Liver (tissue), 8 donors: ENCODE measurements at regions not wholly inside any gene's neighbourhood (a gene's known extent, or its start where the extent isn't known, plus 50 kb on each side); places are given as distances from the start of the nearest gene placed in this dataset.

Experiments
- DNase-seq: peaks from one replicate; pipeline ENCODE4 v3.0.0-alpha.2; 2017; ENCODE audit warnings: low spot score
- H3K27ac ChIP-seq, 2 donors: one replicate each; pipeline ENCODE4 v1.7.0; 2013; ENCODE audit warnings: inconsistent platforms in 2 of 2, low read length in 2 of 2, control low read depth in 1 of 2, low read depth in 1 of 2, mild to moderate bottlenecking in 1 of 2
- H3K27me3 ChIP-seq, 4 donors: one replicate each; pipeline versions ENCODE4 v1.6.1 to v1.7.0; 2013; ENCODE audit warnings: low read length in 3 of 4, inconsistent platforms in 1 of 4, mild to moderate bottlenecking in 1 of 4, moderate library complexity in 1 of 4; ENCODE audit not compliant: control insufficient read depth in 4 of 4, insufficient read depth in 4 of 4
- H3K36me3 ChIP-seq, 4 donors: one replicate each; pipeline versions ENCODE4 v1.6.1 to v1.7.0; 2013; ENCODE audit warnings: low read length in 3 of 4, mild to moderate bottlenecking in 3 of 4, low read depth in 1 of 4, moderate library complexity in 1 of 4; ENCODE audit not compliant: control insufficient read depth in 4 of 4, insufficient read depth in 3 of 4
- H3K4me1 ChIP-seq, 4 donors: one replicate each; pipeline versions ENCODE4 v1.6.1 to v1.7.0; 2013; ENCODE audit warnings: low read length in 3 of 4, mild to moderate bottlenecking in 3 of 4, moderate library complexity in 1 of 4; ENCODE audit not compliant: control insufficient read depth in 4 of 4, insufficient read depth in 4 of 4
- H3K4me3 ChIP-seq, 3 donors: one replicate each; pipeline versions ENCODE4 v1.6.1 to v1.7.0; 2013; ENCODE audit warnings: low read length in 3 of 3, control low read depth in 1 of 3, low read depth in 1 of 3, mild to moderate bottlenecking in 1 of 3
- H3K9ac ChIP-seq, 2 donors: one replicate each; pipeline ENCODE4 v1.7.0; 2013; ENCODE audit warnings: low read length in 2 of 2, mild to moderate bottlenecking in 2 of 2, moderate library complexity in 2 of 2, control low read depth in 1 of 2, low read depth in 1 of 2
- H3K9me3 ChIP-seq, 4 donors: one replicate each; pipeline versions ENCODE4 v1.6.1 to v1.7.0; 2013; ENCODE audit warnings: low read length in 3 of 4; ENCODE audit not compliant: control insufficient read depth in 4 of 4
- EGR1 ChIP-seq, 2 donors: IDR thresholded peaks; 2 replicates each; pipeline ENCODE4 v1.6.1; 2016 to 2018; ENCODE audit warnings: antibody characterized with exemption in 2 of 2, low read depth in 2 of 2
- FOXA1 ChIP-seq: IDR thresholded peaks from 2 replicates; pipeline ENCODE4 v1.6.1; 2016; ENCODE audit warnings: antibody characterized with exemption
- FOXA2 ChIP-seq: IDR thresholded peaks from 2 replicates; pipeline ENCODE4 v1.6.1; 2016; ENCODE audit warnings: antibody characterized with exemption
- GABPA ChIP-seq, 2 donors: IDR thresholded peaks in 1 of 2; conservative IDR thresholded peaks in 1 of 2; 2 replicates each; pipeline ENCODE4 v1.6.1; 2016; ENCODE audit warnings: antibody characterized with exemption in 2 of 2, mild to moderate bottlenecking in 1 of 2, moderate library complexity in 1 of 2
- HNF4A ChIP-seq, 2 donors: conservative IDR thresholded peaks; 2 replicates each; pipeline ENCODE4 v1.6.1; 2016; ENCODE audit warnings: antibody characterized with exemption in 2 of 2, mild to moderate bottlenecking in 2 of 2
- HNF4G ChIP-seq: IDR thresholded peaks from 2 replicates; pipeline ENCODE4 v1.6.1; 2016; ENCODE audit warnings: antibody characterized with exemption
- JUND ChIP-seq, 2 donors: IDR thresholded peaks; 2 replicates each; pipeline ENCODE4 v1.6.1; 2016; ENCODE audit warnings: antibody characterized with exemption in 2 of 2
- NR2F2 ChIP-seq: IDR thresholded peaks from 2 replicates; pipeline ENCODE4 v1.6.1; 2016; ENCODE audit warnings: antibody characterized with exemption
- RAD21 ChIP-seq, 2 donors: IDR thresholded peaks; 2 replicates each; pipeline ENCODE4 v1.6.1; 2016; ENCODE audit warnings: antibody characterized with exemption in 2 of 2, mild to moderate bottlenecking in 2 of 2
- RXRA ChIP-seq, 2 donors: IDR thresholded peaks; 2 replicates each; pipeline ENCODE4 v1.6.1; 2017 to 2018; ENCODE audit warnings: antibody characterized with exemption in 2 of 2, mild to moderate bottlenecking in 1 of 2
- SP1 ChIP-seq: IDR thresholded peaks from 2 replicates; pipeline ENCODE4 v1.6.1; 2018; ENCODE audit warnings: antibody characterized with exemption, mild to moderate bottlenecking
- TAF1 ChIP-seq: conservative IDR thresholded peaks from 2 replicates; pipeline ENCODE4 v1.6.1; 2016; ENCODE audit warnings: antibody characterized with exemption, mild to moderate bottlenecking
- YY1 ChIP-seq: IDR thresholded peaks from 2 replicates; pipeline ENCODE4 v1.6.1; 2016; ENCODE audit warnings: antibody characterized with exemption, mild to moderate bottlenecking
- WGBS: extraction: QIAGEN DNeasy Blood & Tissue Kit; methylation state at CpG from one replicate; pipeline ENCODE4 v1.1.7; 2013; 5-methylcytosine and 5-hydroxymethylcytosine counted together
- TF ChIP-seq, protein P1 (sequence below): IDR thresholded peaks from 2 replicates; pipeline ENCODE4 v1.6.1; 2016; ENCODE audit warnings: antibody characterized with exemption
- TF ChIP-seq, protein P2 (sequence below): fragments of 150-350 bp; IDR thresholded peaks from 2 replicates; pipeline ENCODE4 v1.5.1; 2017; ENCODE audit warnings: improper control_type of control experiment, low read depth, low read length; ENCODE audit not compliant: missing input control
- TF ChIP-seq, protein P3 (sequence below): IDR thresholded peaks from 2 replicates; pipeline ENCODE4 v1.6.1; 2016; ENCODE audit warnings: antibody characterized with exemption
- TF ChIP-seq, protein P4 (sequence below): IDR thresholded peaks from 2 replicates; pipeline ENCODE4 v1.6.1; 2016; ENCODE audit warnings: antibody characterized with exemption
- TF ChIP-seq, protein P5 (sequence below): IDR thresholded peaks from 2 replicates; pipeline ENCODE4 v1.6.1; 2016; ENCODE audit warnings: antibody characterized with exemption, mild to moderate bottlenecking
- donor health status: healthy.
- donor health status: healthy.
- donor health status: healthy.
- donor health status: healthy.
- donor health status: healthy.

DNA sequence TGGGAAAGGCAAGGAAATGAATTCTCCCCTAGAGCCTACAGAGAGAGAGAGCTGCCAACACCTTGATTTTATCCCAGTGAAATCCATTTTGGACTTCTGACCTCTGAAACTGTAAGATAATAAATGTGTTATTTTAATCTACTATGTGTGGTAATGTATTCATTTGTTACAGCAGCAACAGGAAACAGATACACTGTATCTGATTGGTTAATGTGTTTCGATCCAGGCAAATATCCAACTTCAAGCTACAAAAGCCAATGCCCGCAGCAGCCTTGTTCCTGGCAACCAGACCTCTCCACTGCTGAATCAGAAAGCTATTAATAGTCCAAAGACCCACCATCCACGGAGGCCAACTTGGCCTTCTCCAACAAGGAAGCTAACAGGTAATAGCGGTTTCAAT is 318.1 kb downstream of the PTTG2 start:
- WGBS, result 76% methylated on average over 4 of the region's 4 CpGs
- H3K27ac ChIP-seq, result no peak overlapping the region

DNA sequence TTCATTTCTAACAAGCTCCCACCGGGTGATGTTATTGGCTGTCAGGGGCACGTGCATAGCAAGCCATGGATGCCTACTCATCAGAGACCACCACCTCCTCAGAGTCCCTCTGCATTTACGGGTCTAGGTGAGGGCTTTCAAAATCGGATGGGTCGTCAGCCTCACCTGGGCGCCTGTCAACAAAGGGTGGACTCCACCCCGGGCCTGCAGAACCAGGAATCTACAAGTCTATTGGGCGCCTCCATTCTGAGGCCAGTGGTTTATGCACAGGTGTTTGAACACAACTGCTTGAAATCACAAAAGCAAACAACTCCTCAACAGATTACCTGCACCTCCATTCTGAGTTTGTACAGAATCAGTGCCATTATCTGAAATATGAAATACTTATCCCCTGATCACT is 318.9 kb downstream of the PTTG2 start:
- WGBS, result 93% methylated on average over 8 of the region's 8 CpGs
- TF ChIP-seq, protein P1, sequence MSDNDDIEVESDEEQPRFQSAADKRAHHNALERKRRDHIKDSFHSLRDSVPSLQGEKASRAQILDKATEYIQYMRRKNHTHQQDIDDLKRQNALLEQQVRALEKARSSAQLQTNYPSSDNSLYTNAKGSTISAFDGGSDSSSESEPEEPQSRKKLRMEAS, result no peak
- TF ChIP-seq YY1, result no peak
- no peak for TF ChIP-seq GABPA (IDR thresholded peaks at IDR 0.05 in 1 of 2, conservative IDR thresholded peaks at IDR 0.05 in 1 of 2)
- TF ChIP-seq RXRA (IDR thresholded peaks at IDR 0.05), result no peak

More for the DNA sequence above, 318.1 kb downstream of the PTTG2 start:
- Histone ChIP-seq H3K36me3 (no peaks in the 10 kb centered on the region), H3K9me3 (peaks cover 0 to 2% (median 0%) of the 10 kb centered on the region in 4 donors), H3K4me1 (peaks cover 4 to 20% (median 7%) of the 10 kb centered on the region in 4 donors), H3K9ac (no peak overlapping the region), H3K27me3 (no peaks in the 10 kb centered on the region), H3K4me3 (no peak overlapping the region)
- no peak for DNase-seq
- TF ChIP-seq EGR1 (IDR thresholded peaks at IDR 0.05; ENCODE audit: low read depth in 2 of 2) (no peak), YY1 (no peak), SP1 (no peak), FOXA2 (no peak), RAD21 (IDR thresholded peaks at IDR 0.05) (no peak), RXRA (IDR thresholded peaks at IDR 0.05) (no peak)
- TF ChIP-seq, protein P1, result no peak

DNA sequence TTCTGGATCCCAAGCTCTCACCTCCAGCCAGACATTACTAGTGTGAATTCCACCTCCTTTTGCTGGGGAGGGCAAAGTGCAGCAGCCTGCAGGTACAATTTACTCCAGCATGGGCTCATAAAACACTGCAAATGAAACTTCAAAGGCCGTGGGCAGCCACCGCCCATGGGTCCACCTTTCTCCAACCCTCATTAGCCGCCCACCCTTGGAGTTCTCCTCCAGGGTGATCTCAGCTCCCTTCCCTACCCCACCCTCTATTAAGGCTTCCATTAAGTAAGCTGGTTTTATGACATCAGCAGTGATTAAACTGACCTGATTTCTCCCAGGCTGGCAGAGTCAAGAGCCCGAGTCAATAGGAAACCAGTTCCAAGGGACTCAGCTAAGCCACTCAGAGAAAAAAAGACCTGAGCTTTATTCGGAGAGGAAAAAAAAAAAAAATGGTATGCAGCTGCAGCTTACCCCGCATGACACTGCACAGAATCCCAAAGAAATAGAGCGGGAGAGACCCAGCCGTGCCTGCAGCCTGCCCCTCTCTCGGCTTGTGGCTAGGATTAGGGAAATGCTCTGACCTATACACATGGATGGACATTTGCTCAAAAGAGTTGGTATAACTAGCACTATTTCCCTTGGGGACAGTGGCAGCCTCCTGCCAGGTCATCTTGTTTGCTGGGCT is 319.6 kb downstream of the PTTG2 start:
- H3K4me3 ChIP-seq, result no peak overlapping the region
- H3K4me1 ChIP-seq, result peaks cover 4 to 20% (median 7%) of the 10 kb centered on the region in 4 donors
- DNase-seq, result no peak
- peak overlapping the region; percentile 54 to 70 for H3K27ac ChIP-seq
- 51% methylated on average over 9 of the region's 9 CpGs for WGBS
- no peaks in the 10 kb centered on the region for H3K36me3 ChIP-seq
- no peak overlapping the region for H3K9ac ChIP-seq
- peaks cover 0 to 2% (median 0%) of the 10 kb centered on the region in 4 donors for H3K9me3 ChIP-seq
- no peaks in the 10 kb centered on the region for H3K27me3 ChIP-seq
- TF ChIP-seq RAD21 (IDR thresholded peaks at IDR 0.05) (peak; percentile 30 to 32), HNF4A (conservative IDR thresholded peaks at IDR 0.05) (peak; percentile 73 to 80), FOXA1 (no peak), JUND (IDR thresholded peaks at IDR 0.05) (peak in 1 of 2 donors; percentile 33), SP1 (peak; percentile 77), FOXA2 (peak; percentile 29), YY1 (peak; percentile 51), GABPA (IDR thresholded peaks at IDR 0.05 in 1 of 2, conservative IDR thresholded peaks at IDR 0.05 in 1 of 2) (no peak), HNF4G (peak; percentile 52), RXRA (IDR thresholded peaks at IDR 0.05) (peak in 1 of 2 donors; percentile 21), NR2F2 (no peak), EGR1 (IDR thresholded peaks at IDR 0.05; ENCODE audit: low read depth in 2 of 2) (no peak), TAF1 (no peak)
- TF ChIP-seq, protein P2, sequence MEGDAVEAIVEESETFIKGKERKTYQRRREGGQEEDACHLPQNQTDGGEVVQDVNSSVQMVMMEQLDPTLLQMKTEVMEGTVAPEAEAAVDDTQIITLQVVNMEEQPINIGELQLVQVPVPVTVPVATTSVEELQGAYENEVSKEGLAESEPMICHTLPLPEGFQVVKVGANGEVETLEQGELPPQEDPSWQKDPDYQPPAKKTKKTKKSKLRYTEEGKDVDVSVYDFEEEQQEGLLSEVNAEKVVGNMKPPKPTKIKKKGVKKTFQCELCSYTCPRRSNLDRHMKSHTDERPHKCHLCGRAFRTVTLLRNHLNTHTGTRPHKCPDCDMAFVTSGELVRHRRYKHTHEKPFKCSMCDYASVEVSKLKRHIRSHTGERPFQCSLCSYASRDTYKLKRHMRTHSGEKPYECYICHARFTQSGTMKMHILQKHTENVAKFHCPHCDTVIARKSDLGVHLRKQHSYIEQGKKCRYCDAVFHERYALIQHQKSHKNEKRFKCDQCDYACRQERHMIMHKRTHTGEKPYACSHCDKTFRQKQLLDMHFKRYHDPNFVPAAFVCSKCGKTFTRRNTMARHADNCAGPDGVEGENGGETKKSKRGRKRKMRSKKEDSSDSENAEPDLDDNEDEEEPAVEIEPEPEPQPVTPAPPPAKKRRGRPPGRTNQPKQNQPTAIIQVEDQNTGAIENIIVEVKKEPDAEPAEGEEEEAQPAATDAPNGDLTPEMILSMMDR, result no peak
- TF ChIP-seq, protein P1, result no peak
- TF ChIP-seq, protein P3, sequence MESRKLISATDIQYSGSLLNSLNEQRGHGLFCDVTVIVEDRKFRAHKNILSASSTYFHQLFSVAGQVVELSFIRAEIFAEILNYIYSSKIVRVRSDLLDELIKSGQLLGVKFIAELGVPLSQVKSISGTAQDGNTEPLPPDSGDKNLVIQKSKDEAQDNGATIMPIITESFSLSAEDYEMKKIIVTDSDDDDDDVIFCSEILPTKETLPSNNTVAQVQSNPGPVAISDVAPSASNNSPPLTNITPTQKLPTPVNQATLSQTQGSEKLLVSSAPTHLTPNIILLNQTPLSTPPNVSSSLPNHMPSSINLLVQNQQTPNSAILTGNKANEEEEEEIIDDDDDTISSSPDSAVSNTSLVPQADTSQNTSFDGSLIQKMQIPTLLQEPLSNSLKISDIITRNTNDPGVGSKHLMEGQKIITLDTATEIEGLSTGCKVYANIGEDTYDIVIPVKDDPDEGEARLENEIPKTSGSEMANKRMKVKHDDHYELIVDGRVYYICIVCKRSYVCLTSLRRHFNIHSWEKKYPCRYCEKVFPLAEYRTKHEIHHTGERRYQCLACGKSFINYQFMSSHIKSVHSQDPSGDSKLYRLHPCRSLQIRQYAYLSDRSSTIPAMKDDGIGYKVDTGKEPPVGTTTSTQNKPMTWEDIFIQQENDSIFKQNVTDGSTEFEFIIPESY, result no peak
- TF ChIP-seq, protein P4, sequence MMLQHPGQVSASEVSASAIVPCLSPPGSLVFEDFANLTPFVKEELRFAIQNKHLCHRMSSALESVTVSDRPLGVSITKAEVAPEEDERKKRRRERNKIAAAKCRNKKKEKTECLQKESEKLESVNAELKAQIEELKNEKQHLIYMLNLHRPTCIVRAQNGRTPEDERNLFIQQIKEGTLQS, result no peak
- TF ChIP-seq, protein P5, sequence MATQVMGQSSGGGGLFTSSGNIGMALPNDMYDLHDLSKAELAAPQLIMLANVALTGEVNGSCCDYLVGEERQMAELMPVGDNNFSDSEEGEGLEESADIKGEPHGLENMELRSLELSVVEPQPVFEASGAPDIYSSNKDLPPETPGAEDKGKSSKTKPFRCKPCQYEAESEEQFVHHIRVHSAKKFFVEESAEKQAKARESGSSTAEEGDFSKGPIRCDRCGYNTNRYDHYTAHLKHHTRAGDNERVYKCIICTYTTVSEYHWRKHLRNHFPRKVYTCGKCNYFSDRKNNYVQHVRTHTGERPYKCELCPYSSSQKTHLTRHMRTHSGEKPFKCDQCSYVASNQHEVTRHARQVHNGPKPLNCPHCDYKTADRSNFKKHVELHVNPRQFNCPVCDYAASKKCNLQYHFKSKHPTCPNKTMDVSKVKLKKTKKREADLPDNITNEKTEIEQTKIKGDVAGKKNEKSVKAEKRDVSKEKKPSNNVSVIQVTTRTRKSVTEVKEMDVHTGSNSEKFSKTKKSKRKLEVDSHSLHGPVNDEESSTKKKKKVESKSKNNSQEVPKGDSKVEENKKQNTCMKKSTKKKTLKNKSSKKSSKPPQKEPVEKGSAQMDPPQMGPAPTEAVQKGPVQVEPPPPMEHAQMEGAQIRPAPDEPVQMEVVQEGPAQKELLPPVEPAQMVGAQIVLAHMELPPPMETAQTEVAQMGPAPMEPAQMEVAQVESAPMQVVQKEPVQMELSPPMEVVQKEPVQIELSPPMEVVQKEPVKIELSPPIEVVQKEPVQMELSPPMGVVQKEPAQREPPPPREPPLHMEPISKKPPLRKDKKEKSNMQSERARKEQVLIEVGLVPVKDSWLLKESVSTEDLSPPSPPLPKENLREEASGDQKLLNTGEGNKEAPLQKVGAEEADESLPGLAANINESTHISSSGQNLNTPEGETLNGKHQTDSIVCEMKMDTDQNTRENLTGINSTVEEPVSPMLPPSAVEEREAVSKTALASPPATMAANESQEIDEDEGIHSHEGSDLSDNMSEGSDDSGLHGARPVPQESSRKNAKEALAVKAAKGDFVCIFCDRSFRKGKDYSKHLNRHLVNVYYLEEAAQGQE, result no peak

More for the DNA sequence above, 318.9 kb downstream of the PTTG2 start:
- Histone ChIP-seq H3K27ac (peak overlapping the region in 1 of 2 donors; percentile 54), H3K4me1 (peaks cover 4 to 20% (median 7%) of the 10 kb centered on the region in 4 donors), H3K4me3 (no peak overlapping the region), H3K27me3 (no peaks in the 10 kb centered on the region), H3K9me3 (peaks cover 0 to 2% (median 0%) of the 10 kb centered on the region in 4 donors), H3K9ac (no peak overlapping the region), H3K36me3 (no peaks in the 10 kb centered on the region)
- no peak for DNase-seq
